NCI-H187 treated with DMSO at 0.1 percent for 48 hours (cell line): ENCODE measurements at regions not wholly inside any gene's neighbourhood (a gene's known extent, or its start where the extent isn't known, plus 50 kb on each side); places are given as distances from the start of the nearest gene placed in this dataset.
"Not testable (repeated sequence)": the region's sequence is repeated elsewhere in the genome, so short reads cannot be mapped to it uniquely, and the experiment has no call there.

Experiments used
- DNase-seq: peaks from one replicate; lab custom pipeline; 2025; lab: John Stamatoyannopoulos, UW

DNA sequence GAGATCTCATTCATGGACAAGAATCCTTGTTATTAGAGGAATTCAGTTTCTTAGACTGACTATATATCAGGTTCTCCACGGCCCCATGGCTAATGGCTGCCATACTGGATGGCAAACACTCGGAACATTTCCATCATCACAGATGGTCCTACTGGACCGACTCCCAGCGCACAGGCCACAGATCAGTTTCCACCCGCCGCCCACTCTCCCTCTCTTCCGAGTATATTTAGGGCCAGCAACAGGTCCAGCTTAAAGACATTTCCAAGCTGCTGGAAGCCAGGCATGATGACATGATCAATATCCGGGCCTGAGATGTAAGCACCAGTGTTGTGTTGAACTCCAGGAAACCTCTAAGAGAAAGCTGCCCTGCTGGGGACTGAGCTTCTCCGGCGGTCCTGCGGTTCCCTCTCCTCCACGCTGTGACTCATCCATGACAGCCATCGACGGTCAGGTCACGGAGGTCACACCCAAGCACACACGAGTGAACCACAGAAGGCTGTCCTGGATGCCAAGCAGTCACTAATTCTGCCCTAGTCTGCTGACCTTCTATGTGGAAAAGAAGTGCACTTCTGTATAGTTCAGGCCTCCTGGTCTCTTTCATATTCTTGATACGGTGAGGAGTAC is 64.4 kb upstream of the LPCAT1 start:
- not testable (repeated sequence) for DNase-seq

- not testable (repeated sequence) for DNase-seq
Measured at GRCh38 chr5:1583081-1583875, 59.5 kb upstream of the LPCAT1 start.

DNA sequence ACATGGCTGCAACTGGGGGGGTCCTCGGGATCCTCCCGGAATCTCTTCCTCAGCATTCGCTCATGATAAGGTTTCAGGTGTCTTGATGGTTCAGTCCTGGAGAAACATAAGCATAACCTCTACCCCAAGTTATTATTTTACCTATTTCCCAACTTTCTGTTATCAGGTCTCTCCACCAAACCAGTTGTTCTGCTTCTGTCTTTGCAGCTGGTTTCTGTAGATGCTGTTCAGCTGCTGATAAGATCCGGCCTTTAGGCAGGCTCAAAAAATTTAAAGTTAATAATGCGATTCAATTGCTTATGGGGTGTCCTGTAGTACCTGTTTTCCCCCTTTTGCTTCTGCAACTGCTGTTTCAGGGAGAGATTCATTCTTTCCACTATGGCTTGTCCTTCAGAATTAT is 55.6 kb upstream of the LPCAT1 start:
- not testable (repeated sequence) for DNase-seq

DNA sequence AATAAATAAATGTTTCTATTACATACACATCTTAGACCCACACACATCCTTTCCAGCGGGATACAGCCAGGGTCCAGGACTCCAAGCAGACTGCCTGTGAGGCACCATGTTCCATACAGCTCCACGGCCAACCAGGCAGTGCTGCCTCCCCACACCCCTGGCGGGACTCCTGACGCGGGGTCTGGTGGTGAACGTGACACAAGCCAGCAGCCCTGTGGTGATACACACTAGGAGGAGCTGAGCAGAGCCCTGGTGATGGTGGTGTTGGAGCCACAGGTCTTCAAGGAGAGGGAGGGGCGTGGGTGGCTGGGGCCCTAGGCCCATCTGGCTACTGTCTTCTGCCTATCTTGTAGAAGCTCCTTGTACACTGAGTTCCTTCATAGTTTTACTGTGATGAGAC is 53.1 kb upstream of the LPCAT1 start:
- not testable (repeated sequence) for DNase-seq

DNA sequence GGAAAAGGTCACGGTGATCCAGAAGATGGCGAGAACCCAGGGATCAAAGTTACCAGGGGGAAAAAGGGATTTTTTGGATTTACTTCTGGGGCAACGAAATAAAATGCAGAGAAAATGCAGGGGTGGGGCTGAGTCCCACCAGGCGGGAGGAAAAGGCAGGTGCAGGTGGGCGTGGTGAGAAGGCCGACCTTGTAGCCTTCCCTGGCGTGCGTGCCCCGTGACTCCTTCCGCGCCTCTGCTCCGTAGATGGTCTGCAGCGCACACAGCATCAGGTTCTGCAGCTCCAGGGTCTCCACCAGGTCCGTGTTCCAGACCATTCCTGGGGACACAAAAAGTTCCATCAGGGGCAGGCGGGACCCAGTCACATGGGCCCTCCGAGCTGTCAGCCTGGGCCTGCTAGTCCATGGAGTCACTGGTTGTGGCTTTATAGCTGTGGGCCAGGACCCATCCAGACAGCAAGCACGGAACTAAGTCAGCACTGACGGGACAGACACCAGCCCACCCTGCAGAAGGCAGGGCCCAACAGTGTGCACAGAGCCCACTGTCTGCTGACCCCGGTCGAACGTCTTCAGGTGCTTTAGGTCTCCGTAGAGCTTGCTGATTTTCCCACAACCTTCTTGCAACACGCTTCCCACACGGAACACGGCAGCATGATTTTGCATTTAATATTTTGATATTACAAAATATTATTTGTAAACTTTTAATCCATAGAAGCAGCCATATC is 52.4 kb upstream of the LPCAT1 start:
- DNase-seq = not testable (repeated sequence)

DNA sequence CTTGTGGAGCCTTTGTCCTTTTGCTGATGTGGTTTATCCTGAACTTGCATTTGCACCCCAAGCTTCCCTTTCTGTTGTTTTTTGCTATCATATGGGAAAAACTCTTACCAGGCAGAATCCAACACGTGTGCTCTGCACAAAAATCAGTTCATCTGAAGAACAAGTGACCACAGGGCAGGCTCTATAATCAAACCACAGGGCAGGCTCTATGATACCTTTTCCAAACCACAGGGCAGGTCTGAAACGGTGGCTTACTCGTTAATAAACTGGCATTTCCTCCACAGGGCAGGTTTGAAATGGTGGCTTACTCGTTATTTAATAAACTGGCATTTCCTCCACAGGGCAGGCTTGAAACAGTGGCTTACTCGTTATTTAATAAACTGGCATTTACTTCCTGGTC is 51.7 kb upstream of the LPCAT1 start:
- not testable (repeated sequence) for DNase-seq

DNA sequence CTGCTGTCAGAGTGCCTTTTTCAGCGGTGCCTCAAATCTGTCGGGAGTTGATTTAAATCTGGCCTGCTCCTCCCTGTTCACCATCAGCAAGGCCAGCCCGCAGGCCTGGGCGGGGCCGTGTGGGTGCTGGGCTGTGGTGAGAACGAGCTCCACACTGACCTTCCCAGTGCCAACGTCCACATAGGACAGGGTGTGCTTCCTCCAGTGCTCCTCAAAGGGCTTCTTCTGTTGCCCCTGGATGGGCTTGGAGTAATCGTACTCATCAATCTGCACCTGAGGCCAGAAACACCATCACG is 50.2 kb upstream of the LPCAT1 start:
- not testable (repeated sequence) for DNase-seq

- DNase-seq = not testable (repeated sequence)
Measured at GRCh38 chr5:1573217-1574022, 49.7 kb upstream of the LPCAT1 start.
